ENCODE measurements at regions not wholly inside any gene's neighbourhood (a gene's known extent, or its start where the extent isn't known, plus 50 kb on each side); places are given as distances from the start of the nearest gene placed in this dataset.

- no peak for TF ChIP-seq CTCF (conservative IDR thresholded peaks at IDR 0.05; ENCODE audit: low read depth, low read length)
Observed at GRCh38 chr13:104854698-104855097, 1680.8 kb downstream of the EFNB2 start.

DNA sequence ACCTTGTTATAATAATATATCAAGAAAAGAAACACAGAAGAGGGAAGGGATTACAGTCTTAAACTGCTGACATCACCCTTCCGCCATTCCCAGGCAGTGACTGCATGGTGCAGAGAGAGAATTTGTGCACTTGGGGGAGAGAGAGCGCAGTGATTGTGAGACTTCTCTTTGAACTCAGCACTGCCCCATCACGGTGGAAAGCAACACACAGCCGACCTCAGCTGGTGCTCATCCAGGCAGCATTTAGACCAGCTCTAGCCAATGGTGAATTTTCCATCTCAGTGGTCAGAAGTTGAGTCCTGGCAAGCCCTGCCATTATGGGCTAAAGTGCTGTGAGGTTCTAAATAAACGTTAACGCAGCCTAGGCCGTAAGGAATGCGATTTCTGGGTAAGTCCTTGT lies 1681.5 kb downstream of the EFNB2 start:
- DNase-seq (ENCODE audit: low read depth) = no peak
- no peak for TF ChIP-seq CTCF (conservative IDR thresholded peaks at IDR 0.05; ENCODE audit: low read depth, low read length)
- H3K4me3 ChIP-seq (ENCODE audit: low read depth, low read length) = no peak overlapping the region

More at GRCh38 chr13:104854698-104855097, 1680.8 kb downstream of the EFNB2 start:
- DNase-seq (ENCODE audit: low read depth) = no peak
- H3K4me3 ChIP-seq (ENCODE audit: low read depth, low read length) = no peak overlapping the region

GRCh38 chr13:104847922-104848321 lies 1687.5 kb downstream of the EFNB2 start:
- TF ChIP-seq CTCF (conservative IDR thresholded peaks at IDR 0.05; ENCODE audit: low read depth, low read length) = no peak
- no peak overlapping the region for H3K4me3 ChIP-seq (ENCODE audit: low read depth, low read length)
- no peak for DNase-seq (ENCODE audit: low read depth)

DNA sequence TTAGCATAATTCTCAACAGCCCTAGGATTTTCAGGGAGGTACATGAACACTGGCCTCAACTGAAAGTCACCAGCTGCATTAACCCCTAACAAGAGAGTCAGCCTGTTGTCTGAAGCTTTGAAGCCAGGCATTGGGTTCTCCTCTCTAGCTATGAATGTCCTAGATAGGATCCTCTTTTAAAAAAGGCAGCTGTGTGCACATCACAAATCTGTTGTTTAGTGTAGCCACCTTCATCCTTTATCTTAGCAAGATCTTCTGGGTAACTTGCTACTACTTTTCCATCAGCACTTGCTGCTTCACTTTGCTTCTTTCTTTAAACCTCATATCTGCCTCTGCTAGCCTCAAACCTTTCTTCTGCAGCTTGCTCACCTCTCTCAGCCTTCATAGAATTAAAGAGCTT lies 1692.1 kb downstream of the EFNB2 start:
- no peak for TF ChIP-seq CTCF (conservative IDR thresholded peaks at IDR 0.05; ENCODE audit: low read depth, low read length)
- no peak for DNase-seq (ENCODE audit: low read depth)
- H3K4me3 ChIP-seq (ENCODE audit: low read depth, low read length) = no peak overlapping the region

- no peak for DNase-seq (ENCODE audit: low read depth)
- TF ChIP-seq CTCF (conservative IDR thresholded peaks at IDR 0.05; ENCODE audit: low read depth, low read length) = no peak
- H3K4me3 ChIP-seq (ENCODE audit: low read depth, low read length) = no peak overlapping the region
Observed at GRCh38 chr13:104841110-104841509, 1694.4 kb downstream of the EFNB2 start.

DNA sequence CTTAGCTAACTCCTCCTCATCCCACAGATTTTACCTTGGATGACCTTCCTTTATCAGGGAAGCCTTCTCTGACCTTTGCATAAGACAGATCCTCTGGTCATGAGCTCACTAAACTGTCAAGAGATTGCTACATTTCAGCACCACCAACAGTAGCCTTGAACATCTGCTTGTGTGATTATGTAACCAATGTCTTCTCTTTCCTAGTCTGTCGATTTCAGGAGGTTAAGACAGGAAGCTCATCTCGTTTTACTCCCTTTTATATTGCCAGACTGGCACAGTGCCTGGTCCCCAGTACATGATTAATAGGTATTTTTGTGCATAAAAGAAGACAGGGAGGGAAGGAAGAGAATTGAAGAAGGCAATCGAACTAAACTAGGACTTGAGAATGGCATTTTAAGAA lies 1697.7 kb downstream of the EFNB2 start:
- no peak for TF ChIP-seq CTCF (conservative IDR thresholded peaks at IDR 0.05; ENCODE audit: low read depth, low read length)
- no peak for DNase-seq (ENCODE audit: low read depth)
- no peak overlapping the region for H3K4me3 ChIP-seq (ENCODE audit: low read depth, low read length)

- no peak for DNase-seq (ENCODE audit: low read depth)
- TF ChIP-seq CTCF (conservative IDR thresholded peaks at IDR 0.05; ENCODE audit: low read depth, low read length) = no peak
Observed at GRCh38 chr13:104833221-104833620, 1702.2 kb downstream of the EFNB2 start.

More at GRCh38 chr13:104833221-104833620, 1702.2 kb downstream of the EFNB2 start:
- no peak overlapping the region for H3K4me3 ChIP-seq (ENCODE audit: low read depth, low read length)
